PC-9 (cell line): ENCODE measurements at regions not wholly inside any gene's neighbourhood (a gene's known extent, or its start where the extent isn't known, plus 50 kb on each side); places are given as distances from the start of the nearest gene placed in this dataset.

Experiments
- CTCF ChIP-seq: fragments of 200-600 bp; sonication (generic); conservative IDR thresholded peaks from 2 replicates; pipeline ENCODE4 v1.6.1; 2017; ENCODE audit warnings: mixed run types, antibody characterized with exemption, mild to moderate bottlenecking, moderate library complexity
- EZH2 ChIP-seq: fragments of 200-600 bp; sonication (generic); IDR thresholded peaks from 2 replicates; pipeline ENCODE4 v1.8.0; 2017; ENCODE audit warnings: antibody characterized with exemption, low read depth

GRCh38 chr9:96177719-96178028 lies 124.3 kb downstream of the HSD17B3 start:
- no peak for TF ChIP-seq CTCF
- no peak for TF ChIP-seq EZH2
